ENCODE measurements at regions not wholly inside any gene's neighbourhood (a gene's known extent, or its start where the extent isn't known, plus 50 kb on each side); places are given as distances from the start of the nearest gene placed in this dataset.
A peak's percentile ranks its signal among the peaks of the same experiment; 100 is the strongest.
"Not testable (repeated sequence)": the region's sequence is repeated elsewhere in the genome, so short reads cannot be mapped to it uniquely, and the experiment has no call there.

DNA sequence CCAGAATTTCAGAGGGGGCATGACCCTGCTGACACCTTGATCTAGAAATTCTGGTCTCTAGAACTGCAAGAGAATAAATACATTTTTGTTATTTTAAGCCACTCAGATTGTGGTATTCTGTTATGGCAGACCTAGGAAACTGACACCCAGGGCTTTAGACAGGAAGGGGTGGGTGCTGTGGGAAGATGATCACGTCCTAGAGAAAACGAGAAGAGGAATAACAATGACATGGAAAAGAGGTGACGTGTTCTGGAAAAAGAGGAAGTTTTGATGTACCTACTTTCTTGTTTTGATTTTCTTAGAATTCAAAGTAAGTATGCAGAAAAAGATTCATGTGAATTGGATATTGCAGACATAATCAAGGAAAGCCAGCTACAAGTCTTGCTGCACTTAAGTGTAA is 232.9 kb upstream of the RUNX1 start:
- Histone ChIP-seq H3K4me1 (peaks cover under 1% of the 10 kb centered on the region), H3K27ac (no peak overlapping the region), H3K4me3 (no peak overlapping the region), H3K9me3 (replicated peaks) (peaks cover 6% of the 10 kb centered on the region), H3K36me3 (no peaks in the 10 kb centered on the region), H3K27me3 (no peaks in the 10 kb centered on the region)
- DNase-seq = no peak

GRCh38 chr21:35280231-35280630 is 231.1 kb upstream of the RUNX1 start:
- H3K27ac ChIP-seq = no peak overlapping the region
- H3K36me3 ChIP-seq = no peaks in the 10 kb centered on the region
- no peak overlapping the region for H3K4me3 ChIP-seq
- H3K4me1 ChIP-seq = peaks cover 16% of the 10 kb centered on the region
- peaks cover 6% of the 10 kb centered on the region for H3K9me3 ChIP-seq (replicated peaks)
- H3K27me3 ChIP-seq = no peaks in the 10 kb centered on the region
- no peak for DNase-seq

DNA sequence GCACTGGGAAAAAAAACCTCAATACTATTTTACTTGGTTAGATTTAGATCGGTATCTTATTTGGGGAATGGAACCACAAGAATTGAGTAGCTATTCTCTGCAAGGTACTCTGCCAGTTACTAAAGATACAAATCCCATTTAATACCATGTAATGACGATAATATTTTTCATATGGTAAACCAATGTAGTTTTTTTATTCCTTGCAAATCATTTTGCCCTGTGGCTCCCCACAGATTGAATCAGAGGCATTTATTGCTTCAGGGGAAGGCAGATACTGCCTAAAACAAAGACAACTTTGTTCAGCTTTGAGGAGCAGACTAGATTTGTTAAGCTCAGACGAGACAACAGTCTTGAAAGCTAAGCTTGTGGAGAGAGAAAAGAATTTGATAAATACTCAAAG is 226.7 kb upstream of the RUNX1 start:
- H3K9me3 ChIP-seq (replicated peaks) = peaks cover 6% of the 10 kb centered on the region
- H3K4me3 ChIP-seq = no peak overlapping the region
- H3K27ac ChIP-seq = no peak overlapping the region; the same call in 1 of the 2 replicates
- no peaks in the 10 kb centered on the region for H3K27me3 ChIP-seq
- peaks cover 16% of the 10 kb centered on the region for H3K4me1 ChIP-seq
- H3K36me3 ChIP-seq = no peaks in the 10 kb centered on the region
- DNase-seq = peak; percentile 48 to 76

- H3K27ac ChIP-seq = no peak overlapping the region
- peaks cover 16% of the 10 kb centered on the region for H3K4me1 ChIP-seq
- H3K9me3 ChIP-seq (replicated peaks) = peaks cover 6% of the 10 kb centered on the region
- no peaks in the 10 kb centered on the region for H3K27me3 ChIP-seq
- DNase-seq = no peak
- no peak overlapping the region for H3K4me3 ChIP-seq
- H3K36me3 ChIP-seq = no peaks in the 10 kb centered on the region
These were observed 225.8 kb upstream of the RUNX1 start for GRCh38 chr21:35274923-35275322.

DNA sequence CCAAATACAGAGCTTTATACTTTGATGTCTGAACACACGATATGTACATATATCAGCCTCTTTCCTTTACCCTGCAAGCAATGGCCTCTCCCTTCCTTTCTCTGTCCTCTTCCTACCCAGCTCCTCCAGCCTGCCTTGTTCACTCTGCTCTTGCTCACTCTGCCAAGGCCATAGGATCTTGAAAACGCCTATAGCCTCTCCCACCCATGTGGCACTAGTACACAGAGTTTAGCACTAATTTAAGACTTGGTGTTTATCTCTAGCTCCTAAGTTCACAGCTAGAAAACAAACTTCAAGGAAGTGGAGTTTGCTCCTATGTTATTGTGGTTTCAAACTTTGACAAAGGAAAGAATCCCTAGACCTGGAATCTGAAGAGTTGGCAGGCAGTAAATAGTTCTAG is 225.0 kb upstream of the RUNX1 start:
- H3K4me3 ChIP-seq = no peak overlapping the region

GRCh38 chr21:35273333-35273732 is 224.2 kb upstream of the RUNX1 start:
- peak; percentile 29 to 56 for DNase-seq
- H3K27ac ChIP-seq = no peak overlapping the region
- H3K9me3 ChIP-seq (replicated peaks) = no peaks in the 10 kb centered on the region
- H3K4me1 ChIP-seq = peaks cover 16% of the 10 kb centered on the region
- no peaks in the 10 kb centered on the region for H3K36me3 ChIP-seq
- H3K4me3 ChIP-seq = no peak overlapping the region
- no peaks in the 10 kb centered on the region for H3K27me3 ChIP-seq

More for the DNA sequence above, 225.0 kb upstream of the RUNX1 start:
- DNase-seq = no peak
- H3K27me3 ChIP-seq = no peaks in the 10 kb centered on the region
- H3K27ac ChIP-seq = no peak overlapping the region
- H3K36me3 ChIP-seq = no peaks in the 10 kb centered on the region
- H3K4me1 ChIP-seq = peaks cover 16% of the 10 kb centered on the region
- H3K9me3 ChIP-seq (replicated peaks) = peaks cover 4% of the 10 kb centered on the region

DNA sequence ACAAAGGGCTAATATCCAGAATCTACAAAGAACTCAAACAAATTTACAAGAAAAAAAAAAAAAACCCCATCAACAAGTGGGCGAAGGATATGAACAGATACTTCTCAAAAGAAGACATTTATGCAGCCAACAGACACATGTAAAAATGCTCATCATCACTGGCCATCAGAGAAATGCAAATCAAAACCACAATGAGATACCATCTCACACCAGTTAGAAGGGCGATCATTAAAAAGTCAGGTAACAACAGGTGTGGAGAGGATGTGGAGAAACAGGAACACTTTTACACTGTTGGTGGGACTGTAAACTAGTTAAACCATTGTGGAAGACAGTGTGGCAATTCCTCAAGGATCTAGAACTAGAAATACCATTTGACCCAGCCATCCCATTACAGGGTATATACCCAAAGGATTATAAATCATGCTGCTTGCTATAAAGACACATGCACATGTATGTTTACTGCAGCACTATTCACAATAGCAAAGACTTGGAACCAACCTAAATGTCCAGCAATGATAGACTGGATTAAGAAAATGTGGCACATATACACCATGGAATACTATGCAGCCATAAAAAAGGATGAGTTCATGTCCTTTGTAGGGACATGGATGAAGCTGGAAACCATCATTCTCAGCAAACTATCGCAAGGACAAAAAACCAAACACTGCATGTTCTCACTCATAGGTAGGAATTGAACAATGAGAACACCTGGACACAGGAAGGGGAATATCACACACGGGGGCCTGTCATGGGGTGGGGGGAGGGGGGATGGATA is 222.4 kb upstream of the RUNX1 start:
- not testable (repeated sequence) for DNase-seq; H3K27ac ChIP-seq; H3K9me3 ChIP-seq (replicated peaks); H3K4me3 ChIP-seq; H3K36me3 ChIP-seq; H3K27me3 ChIP-seq
- H3K4me1 ChIP-seq = peaks cover 16% of the 10 kb centered on the region

DNA sequence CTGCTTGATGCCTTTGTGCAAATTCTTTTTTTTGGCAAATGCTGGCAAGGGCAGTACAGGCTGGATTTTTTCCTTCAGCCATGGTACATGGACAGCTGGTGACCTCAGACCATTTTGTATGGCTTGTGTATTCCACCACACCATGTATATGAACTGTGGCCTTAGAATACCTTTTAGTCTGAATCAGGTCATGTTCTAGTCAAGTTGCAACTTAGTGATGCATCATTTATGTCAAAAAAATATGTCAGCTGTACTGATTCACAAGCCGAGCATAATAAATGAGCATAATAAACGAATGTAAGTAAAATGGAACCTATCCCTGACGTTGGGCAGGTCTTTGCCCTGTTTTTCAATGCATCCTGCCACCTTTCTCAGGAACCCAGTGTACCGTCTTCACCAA is 219.7 kb upstream of the RUNX1 start:
- no peak for DNase-seq
- no peaks in the 10 kb centered on the region for H3K36me3 ChIP-seq
- peaks cover 17% of the 10 kb centered on the region for H3K4me1 ChIP-seq
- H3K9me3 ChIP-seq (replicated peaks) = no peaks in the 10 kb centered on the region
- no peak overlapping the region for H3K27ac ChIP-seq
- no peaks in the 10 kb centered on the region for H3K27me3 ChIP-seq
- no peak overlapping the region for H3K4me3 ChIP-seq

DNA sequence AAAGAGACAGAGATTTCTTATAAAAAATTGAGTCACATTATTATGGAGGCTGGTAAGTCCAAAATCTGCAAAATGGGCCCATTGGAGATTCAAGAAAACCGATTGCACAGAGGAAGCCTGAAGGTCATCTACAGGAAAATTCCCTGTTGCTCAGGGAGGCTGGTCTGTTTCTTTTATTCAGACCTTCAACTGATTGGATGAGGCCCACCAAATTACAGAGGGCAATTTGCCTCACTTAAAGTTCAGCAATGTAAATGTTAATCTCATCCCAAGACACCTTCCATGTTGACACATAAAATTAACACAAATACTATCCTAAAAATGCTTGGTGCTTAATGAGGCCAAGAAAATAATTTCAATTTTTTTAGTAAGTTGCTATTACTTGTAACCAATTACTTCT is 219.2 kb upstream of the RUNX1 start:
- H3K4me3 ChIP-seq = no peak overlapping the region
- no peaks in the 10 kb centered on the region for H3K27me3 ChIP-seq
- no peak for DNase-seq
- no peak overlapping the region for H3K27ac ChIP-seq
- H3K36me3 ChIP-seq = no peaks in the 10 kb centered on the region
- H3K9me3 ChIP-seq (replicated peaks) = no peaks in the 10 kb centered on the region
- H3K4me1 ChIP-seq = peaks cover 17% of the 10 kb centered on the region

GRCh38 chr21:35266546-35266945 is 217.4 kb upstream of the RUNX1 start:
- Histone ChIP-seq H3K4me3 (no peak overlapping the region), H3K27ac (no peak overlapping the region), H3K36me3 (no peaks in the 10 kb centered on the region), H3K4me1 (peaks cover 24% of the 10 kb centered on the region), H3K27me3 (no peaks in the 10 kb centered on the region), H3K9me3 (replicated peaks) (no peaks in the 10 kb centered on the region)
- peak; percentile 51 to 60 for DNase-seq

- no peaks in the 10 kb centered on the region for H3K36me3 ChIP-seq
- no peaks in the 10 kb centered on the region for H3K27me3 ChIP-seq
- peak in 1 of 2 experiments; percentile 37 for DNase-seq
- no peak overlapping the region for H3K27ac ChIP-seq
- peaks cover 28% of the 10 kb centered on the region for H3K4me1 ChIP-seq
- H3K4me3 ChIP-seq = no peak overlapping the region
- no peaks in the 10 kb centered on the region for H3K9me3 ChIP-seq (replicated peaks)
These were observed 216.2 kb upstream of the RUNX1 start for GRCh38 chr21:35265170-35265877.

- Histone ChIP-seq H3K4me1 (peaks cover 46% of the 10 kb centered on the region), H3K9me3 (replicated peaks) (no peaks in the 10 kb centered on the region), H3K27me3 (no peaks in the 10 kb centered on the region), H3K4me3 (no peak overlapping the region), H3K36me3 (no peaks in the 10 kb centered on the region), H3K27ac (no peak overlapping the region)
- no peak for DNase-seq
These were observed 210.4 kb upstream of the RUNX1 start for GRCh38 chr21:35259457-35259856.

DNA sequence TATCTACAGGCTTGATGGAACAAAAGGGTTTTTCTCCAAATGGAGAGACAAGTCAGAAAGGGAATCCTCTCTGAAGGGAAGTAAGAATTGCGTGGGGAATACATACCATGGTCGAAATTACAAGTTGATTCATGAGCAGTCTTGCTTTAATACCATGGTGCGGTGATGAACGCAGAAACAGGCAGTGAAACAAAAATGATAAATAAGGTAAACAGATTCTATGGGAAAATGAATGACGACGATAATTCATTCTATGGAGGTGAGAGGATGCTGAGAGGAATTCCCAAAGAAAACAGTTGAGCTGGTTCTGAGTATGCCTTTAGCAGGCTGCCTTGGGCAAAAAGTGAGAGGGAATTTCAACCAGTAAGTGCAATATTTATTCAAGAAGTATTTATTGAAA is 209.4 kb upstream of the RUNX1 start:
- no peaks in the 10 kb centered on the region for H3K27me3 ChIP-seq

DNA sequence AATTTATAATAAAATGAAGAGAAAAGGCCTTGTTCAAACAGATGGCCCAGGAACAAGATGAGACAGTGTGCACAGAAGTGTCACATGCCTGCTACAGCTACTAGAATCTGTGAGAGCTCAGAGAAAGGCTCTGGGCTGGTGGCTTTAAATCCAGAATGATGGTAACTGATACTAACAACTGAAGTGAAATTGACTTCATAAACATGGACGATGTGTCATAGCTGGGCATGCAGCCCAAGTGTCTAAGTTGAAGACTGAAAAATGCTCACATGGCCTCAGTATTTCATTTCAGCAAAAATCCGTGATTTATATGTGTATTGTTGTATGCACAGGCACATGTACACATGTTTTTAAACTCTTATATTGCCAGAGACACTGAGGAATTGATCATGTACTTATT is 208.3 kb upstream of the RUNX1 start:
- peak; percentile 78 to 92 for DNase-seq
- Histone ChIP-seq H3K9me3 (replicated peaks) (no peaks in the 10 kb centered on the region), H3K27ac (peak overlapping the region; percentile 94), H3K4me1 (peaks cover 56% of the 10 kb centered on the region), H3K4me3 (no peak overlapping the region), H3K27me3 (no peaks in the 10 kb centered on the region), H3K36me3 (no peaks in the 10 kb centered on the region)

More for the DNA sequence above, 209.4 kb upstream of the RUNX1 start:
- Histone ChIP-seq H3K4me3 (no peak overlapping the region), H3K36me3 (no peaks in the 10 kb centered on the region), H3K9me3 (replicated peaks) (no peaks in the 10 kb centered on the region), H3K27ac (no peak overlapping the region), H3K4me1 (peaks cover 56% of the 10 kb centered on the region)
- DNase-seq = no peak

DNA sequence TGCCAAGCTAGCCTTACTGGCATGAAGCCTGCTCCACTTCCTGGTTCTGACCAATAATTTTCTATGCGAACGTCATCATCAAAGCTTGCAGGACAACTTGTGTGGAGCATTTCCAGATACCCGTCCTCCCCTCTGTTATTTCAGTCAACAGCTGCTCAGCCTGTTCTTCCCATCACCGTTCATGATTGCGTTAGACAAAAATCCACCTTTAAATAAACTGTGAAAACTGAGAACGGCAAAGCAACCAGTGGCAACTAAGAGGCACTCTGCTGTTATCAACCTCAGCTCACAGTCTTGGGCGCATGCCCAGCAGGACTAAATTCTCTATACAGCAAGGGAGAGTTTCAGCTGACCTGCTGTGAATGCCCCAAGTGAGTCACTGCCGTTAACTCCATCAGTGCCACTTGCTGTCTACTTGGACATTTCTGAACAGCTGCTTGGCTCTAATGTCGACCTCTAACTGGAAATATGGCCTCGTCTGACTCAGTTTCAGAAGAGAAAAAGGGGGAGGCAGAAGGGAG is 207.4 kb upstream of the RUNX1 start:
- Histone ChIP-seq H3K36me3 (no peaks in the 10 kb centered on the region), H3K4me3 (peak overlapping the region; percentile 26), H3K27ac (peak overlapping the region; percentile 94), H3K27me3 (no peaks in the 10 kb centered on the region), H3K4me1 (peaks cover 48% of the 10 kb centered on the region), H3K9me3 (replicated peaks) (no peaks in the 10 kb centered on the region)
- DNase-seq = peak; percentile 99 to 100

All from SJCRH30 (cell line).